ENCODE measurements at regions not wholly inside any gene's neighbourhood (a gene's known extent, or its start where the extent isn't known, plus 50 kb on each side); places are given as distances from the start of the nearest gene placed in this dataset.

DNA sequence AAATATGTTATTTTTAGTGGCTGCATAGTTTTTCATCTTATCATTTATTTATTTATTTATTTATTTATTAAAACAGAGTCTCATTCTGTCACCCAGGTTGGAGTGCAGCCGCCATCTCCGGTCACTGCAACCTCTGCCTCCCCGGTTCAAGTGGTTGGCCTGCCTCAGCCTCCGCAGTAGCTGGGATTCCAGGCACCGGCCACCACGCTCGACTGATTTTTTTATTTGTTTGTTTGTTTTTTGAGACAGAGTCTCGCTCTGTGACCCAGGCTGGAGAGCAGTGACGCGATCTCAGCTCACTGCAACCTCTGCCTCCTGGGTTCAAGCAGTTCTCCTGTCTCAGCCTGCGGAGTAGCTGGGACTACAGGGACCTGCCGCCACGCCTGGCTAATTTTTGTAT is 262.9 kb upstream of the DDI1 start:
- H2AFZ ChIP-seq (ENCODE audit: low read length), result no peak overlapping the region
- no peaks in the 10 kb centered on the region for H3K4me1 ChIP-seq (ENCODE audit: insufficient read depth, low read length)
- H3K4me2 ChIP-seq (ENCODE audit: low read length), result no peak overlapping the region
- POLR2A ChIA-PET (ENCODE audit: unreplicated experiment), result no interaction called here
- TF ChIP-seq EZH2 (IDR thresholded peaks at IDR 0.05; ENCODE audit: low read length, unreplicated experiment) (no peak), CTCF (conservative IDR thresholded peaks at IDR 0.05; ENCODE audit: low read depth, low read length) (no peak), EZH2phosphoT487 (IDR thresholded peaks at IDR 0.05; ENCODE audit: borderline replicate concordance, low read length) (no peak)
- no peak for DNase-seq
- H3F3A ChIP-seq (ENCODE audit: low read length, unreplicated experiment), result no peaks in the 10 kb centered on the region
- CTCF ChIA-PET, result no interaction called here
- H4K20me1 ChIP-seq (ENCODE audit: low read length), result no peaks in the 10 kb centered on the region
- no peak overlapping the region for H3K27ac ChIP-seq (ENCODE audit: low read length)
- H3K27me3 ChIP-seq (ENCODE audit: low read length), result peaks cover 5% of the 10 kb centered on the region; the same call in 1 of the 2 replicates
- H3K9ac ChIP-seq (ENCODE audit: low read length), result no peak overlapping the region
- H3K36me3 ChIP-seq (ENCODE audit: low read depth, low read length), result no peaks in the 10 kb centered on the region
- intact Hi-C loops (cut with micrococcal nuclease), result no loop called here
- ATAC-seq, result no peak
- H3K9me3 ChIP-seq (ENCODE audit: low read length), result no peaks in the 10 kb centered on the region
- BruUV-seq (replicated peaks), result no TSS peak
- H3K9me2 ChIP-seq (replicated peaks; ENCODE audit: low read length), result no peaks in the 10 kb centered on the region
- no peak overlapping the region for H3K4me3 ChIP-seq (ENCODE audit: low read length)
- no peaks in the 10 kb centered on the region for H3K79me2 ChIP-seq (ENCODE audit: low read length)

DNA sequence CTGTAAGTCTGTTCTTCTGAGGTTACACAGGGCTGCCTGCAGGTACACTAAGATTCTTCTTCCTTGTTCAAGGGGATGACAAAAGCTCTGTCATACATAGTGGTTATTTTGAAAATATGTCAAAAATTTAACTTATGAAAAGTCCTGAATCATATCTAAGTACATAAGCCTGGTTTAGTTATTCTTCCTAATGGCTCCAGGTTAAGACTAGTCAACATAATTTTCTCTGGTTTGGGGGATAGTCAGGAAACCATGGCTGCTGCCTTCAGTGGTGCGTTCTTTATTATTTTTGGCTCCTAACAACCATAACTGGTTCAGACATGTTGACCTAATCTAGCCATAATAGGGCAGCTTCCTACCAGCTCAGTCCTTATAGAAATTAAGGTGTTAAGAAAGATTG is 257.4 kb upstream of the DDI1 start:
- H3K36me3 ChIP-seq (ENCODE audit: low read depth, low read length), result no peaks in the 10 kb centered on the region
- CTCF ChIA-PET, result no interaction called here
- DNase-seq (peak; percentile 15), ATAC-seq (no peak)
- no peak overlapping the region for H3K4me2 ChIP-seq (ENCODE audit: low read length)
- peaks cover 17% of the 10 kb centered on the region; the same call in 1 of the 2 replicates for H3K27me3 ChIP-seq (ENCODE audit: low read length)
- no peak overlapping the region for H2AFZ ChIP-seq (ENCODE audit: low read length)
- H3K4me3 ChIP-seq (ENCODE audit: low read length), result no peak overlapping the region
- no peak for TF ChIP-seq CTCF (conservative IDR thresholded peaks at IDR 0.05; ENCODE audit: low read depth, low read length)
- no peak for TF ChIP-seq EZH2 (IDR thresholded peaks at IDR 0.05; ENCODE audit: low read length, unreplicated experiment)
- no peak for TF ChIP-seq EZH2phosphoT487 (IDR thresholded peaks at IDR 0.05; ENCODE audit: borderline replicate concordance, low read length)
- no peaks in the 10 kb centered on the region for H4K20me1 ChIP-seq (ENCODE audit: low read length)
- no peak overlapping the region for H3K9ac ChIP-seq (ENCODE audit: low read length)
- H3K4me1 ChIP-seq (ENCODE audit: insufficient read depth, low read length), result no peaks in the 10 kb centered on the region
- intact Hi-C loops (cut with micrococcal nuclease), result no loop called here
- no peaks in the 10 kb centered on the region for H3K79me2 ChIP-seq (ENCODE audit: low read length)
- POLR2A ChIA-PET (ENCODE audit: unreplicated experiment), result no interaction called here
- no peaks in the 10 kb centered on the region for H3K9me3 ChIP-seq (ENCODE audit: low read length)
- no peaks in the 10 kb centered on the region for H3F3A ChIP-seq (ENCODE audit: low read length, unreplicated experiment)
- H3K9me2 ChIP-seq (replicated peaks; ENCODE audit: low read length), result no peaks in the 10 kb centered on the region
- H3K27ac ChIP-seq (ENCODE audit: low read length), result no peak overlapping the region
- BruUV-seq (replicated peaks), result no TSS peak

DNA sequence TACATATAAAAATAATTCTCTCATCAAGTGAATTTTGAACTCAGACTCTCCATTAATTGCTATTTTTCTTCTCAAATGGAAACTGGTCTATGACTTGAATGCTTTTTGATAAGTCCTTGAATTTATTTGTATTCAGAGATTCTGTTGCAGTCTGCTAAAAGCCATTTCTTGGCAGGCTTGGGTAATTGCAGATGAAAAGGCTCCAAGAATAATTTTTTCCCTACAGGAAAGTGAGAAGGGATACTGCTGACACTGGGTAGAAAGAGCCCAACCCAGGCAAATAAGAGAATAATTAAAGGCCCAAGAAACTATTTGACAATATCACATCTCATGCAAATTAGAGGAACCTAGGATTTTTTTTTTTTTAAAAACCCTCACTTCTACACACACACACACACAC is 246.5 kb upstream of the DDI1 start:
- ChIA-PET CTCF (no interaction called here), POLR2A (ENCODE audit: unreplicated experiment) (no interaction called here)
- H3K9me2 ChIP-seq (replicated peaks; ENCODE audit: low read length), result no peaks in the 10 kb centered on the region

More for the DNA sequence above, 246.5 kb upstream of the DDI1 start:
- no peak overlapping the region for H3K27ac ChIP-seq (ENCODE audit: low read length)
- no peaks in the 10 kb centered on the region for H3F3A ChIP-seq (ENCODE audit: low read length, unreplicated experiment)
- H3K36me3 ChIP-seq (ENCODE audit: low read depth, low read length), result no peaks in the 10 kb centered on the region
- intact Hi-C loops (cut with micrococcal nuclease), result no loop called here
- H3K79me2 ChIP-seq (ENCODE audit: low read length), result no peaks in the 10 kb centered on the region
- TF ChIP-seq CTCF (conservative IDR thresholded peaks at IDR 0.05; ENCODE audit: low read depth, low read length), result no peak
- H3K9me3 ChIP-seq (ENCODE audit: low read length), result no peaks in the 10 kb centered on the region
- no peak overlapping the region for H2AFZ ChIP-seq (ENCODE audit: low read length)
- no peak for DNase-seq
- no peak overlapping the region for H3K4me3 ChIP-seq (ENCODE audit: low read length)
- no peaks in the 10 kb centered on the region for H4K20me1 ChIP-seq (ENCODE audit: low read length)
- no TSS peak for BruUV-seq (replicated peaks)
- ATAC-seq, result no peak
- no peak overlapping the region for H3K4me2 ChIP-seq (ENCODE audit: low read length)
- no peaks in the 10 kb centered on the region for H3K4me1 ChIP-seq (ENCODE audit: insufficient read depth, low read length)
- no peak overlapping the region for H3K9ac ChIP-seq (ENCODE audit: low read length)
- no peaks in the 10 kb centered on the region; the same call in 1 of the 2 replicates for H3K27me3 ChIP-seq (ENCODE audit: low read length)
